Aorta (tissue), 5 donors: ENCODE measurements at regions not wholly inside any gene's neighbourhood (a gene's known extent, or its start where the extent isn't known, plus 50 kb on each side); places are given as distances from the start of the nearest gene placed in this dataset.
"Not testable (repeated sequence)": the region's sequence is repeated elsewhere in the genome, so short reads cannot be mapped to it uniquely, and the experiment has no call there.

ENCODE experiments used
- ATAC-seq: fragments of 200-7000 bp; cut with Tn5 transposase; one replicate; pipeline ENCODE4 v1.9.1; 2022; ENCODE audit warnings: moderate library complexity; ENCODE audit not compliant: low FRiP score
- DNase-seq, 2 donors: peaks; one replicate each; pipeline ENCODE4 v3.0.0-alpha.2; 2020
- H3K27ac ChIP-seq, 2 donors: one replicate each; pipeline ENCODE4 v1.5.1; 2013; ENCODE audit warnings: low read length in 2 of 2, mild to moderate bottlenecking in 2 of 2, moderate library complexity in 2 of 2, control low read depth in 1 of 2, inconsistent platforms in 1 of 2, low read depth in 1 of 2
- H3K27me3 ChIP-seq, 2 donors: one replicate each; pipeline ENCODE4 v1.6.1; 2013; ENCODE audit warnings: control low read depth in 1 of 2, low read length in 1 of 2, mild to moderate bottlenecking in 1 of 2, moderate library complexity in 1 of 2; ENCODE audit not compliant: insufficient read depth in 2 of 2, control insufficient read depth in 1 of 2
- H3K36me3 ChIP-seq, 2 donors: one replicate each; pipeline ENCODE4 v1.6.1; 2013; ENCODE audit warnings: control low read depth in 1 of 2, low read length in 1 of 2, mild to moderate bottlenecking in 1 of 2; ENCODE audit not compliant: insufficient read depth in 2 of 2, control insufficient read depth in 1 of 2
- H3K4me1 ChIP-seq, 2 donors: one replicate each; pipeline ENCODE4 v1.6.1; 2013; ENCODE audit warnings: low read length in 2 of 2, control low read depth in 1 of 2, mild to moderate bottlenecking in 1 of 2, moderate library complexity in 1 of 2; ENCODE audit not compliant: insufficient read depth in 2 of 2, control insufficient read depth in 1 of 2
- H3K4me3 ChIP-seq, 2 donors: one replicate each; pipeline ENCODE4 v1.5.1; 2013; ENCODE audit warnings: low read length in 2 of 2, control low read depth in 1 of 2, mild to moderate bottlenecking in 1 of 2
- H3K9me3 ChIP-seq: one replicate; pipeline ENCODE4 v1.6.1; 2013; ENCODE audit warnings: mild to moderate bottlenecking, low read length; ENCODE audit not compliant: control insufficient read depth
- WGBS, 2 donors: extraction: QIAGEN DNeasy Blood & Tissue Kit; methylation state at CpG; one replicate each; pipeline ENCODE4 v1.1.7; 2013; 5-methylcytosine and 5-hydroxymethylcytosine counted together
- intact Hi-C, 2 donors: fragments of 100-400 bp; cut with DNase I; formaldehyde crosslinking; loops; one replicate each; pipeline versions ENCODE4 v1.14.2 to v1.15.0; 2022
- donor health status: healthy with polysubstance abuse.
- donor health status: Bipolar disorder and iron deficiency.
- donor health status: DM: no; HTN: no; CAD: no.
- donor health status: DM: no; HTN: no; CAD: no.
- donor health status: DM: yes; HTN: yes; CAD: no.

- H3K27me3 ChIP-seq, H3K9me3 ChIP-seq, ATAC-seq, DNase-seq, H3K4me3 ChIP-seq, H3K36me3 ChIP-seq, intact Hi-C loops, H3K4me1 ChIP-seq, H3K27ac ChIP-seq: not testable (repeated sequence)
Observed at GRCh38 chr10:38386869-38387268, 292.7 kb downstream of the ZNF37A start.

DNA sequence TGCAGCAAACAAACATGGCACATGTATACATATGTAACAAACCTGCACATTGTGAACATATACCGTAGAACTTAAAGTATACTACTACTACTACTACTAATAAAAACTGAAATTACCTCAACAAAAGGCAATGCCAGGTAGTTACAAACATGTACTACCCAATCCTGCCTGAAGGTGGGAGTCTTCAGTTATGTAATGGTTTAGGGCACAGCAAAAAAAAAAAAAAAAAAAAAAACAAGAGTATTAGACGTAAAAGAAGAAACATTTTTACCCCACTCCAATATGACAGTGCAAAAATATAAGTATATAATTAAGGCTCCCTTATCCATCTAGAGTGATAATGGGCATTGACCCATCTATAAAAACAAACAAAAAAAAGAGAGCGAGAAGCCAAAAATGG lies 296.6 kb downstream of the ZNF37A start:
- H3K27ac ChIP-seq, DNase-seq, ATAC-seq, H3K9me3 ChIP-seq, H3K4me3 ChIP-seq, H3K27me3 ChIP-seq, intact Hi-C loops, H3K4me1 ChIP-seq, H3K36me3 ChIP-seq: not testable (repeated sequence)
- 67 to 76% methylated on average over 3 of the region's 3 CpGs for WGBS, 2 donors

GRCh38 chr10:38395465-38395864 lies 301.3 kb downstream of the ZNF37A start:
- H3K9me3 ChIP-seq, H3K27ac ChIP-seq, ATAC-seq, intact Hi-C loops, H3K4me1 ChIP-seq, H3K4me3 ChIP-seq, DNase-seq, H3K36me3 ChIP-seq, H3K27me3 ChIP-seq: not testable (repeated sequence)
- WGBS, 2 donors: 13 to 16% methylated on average over 1 of the region's 1 CpG

DNA sequence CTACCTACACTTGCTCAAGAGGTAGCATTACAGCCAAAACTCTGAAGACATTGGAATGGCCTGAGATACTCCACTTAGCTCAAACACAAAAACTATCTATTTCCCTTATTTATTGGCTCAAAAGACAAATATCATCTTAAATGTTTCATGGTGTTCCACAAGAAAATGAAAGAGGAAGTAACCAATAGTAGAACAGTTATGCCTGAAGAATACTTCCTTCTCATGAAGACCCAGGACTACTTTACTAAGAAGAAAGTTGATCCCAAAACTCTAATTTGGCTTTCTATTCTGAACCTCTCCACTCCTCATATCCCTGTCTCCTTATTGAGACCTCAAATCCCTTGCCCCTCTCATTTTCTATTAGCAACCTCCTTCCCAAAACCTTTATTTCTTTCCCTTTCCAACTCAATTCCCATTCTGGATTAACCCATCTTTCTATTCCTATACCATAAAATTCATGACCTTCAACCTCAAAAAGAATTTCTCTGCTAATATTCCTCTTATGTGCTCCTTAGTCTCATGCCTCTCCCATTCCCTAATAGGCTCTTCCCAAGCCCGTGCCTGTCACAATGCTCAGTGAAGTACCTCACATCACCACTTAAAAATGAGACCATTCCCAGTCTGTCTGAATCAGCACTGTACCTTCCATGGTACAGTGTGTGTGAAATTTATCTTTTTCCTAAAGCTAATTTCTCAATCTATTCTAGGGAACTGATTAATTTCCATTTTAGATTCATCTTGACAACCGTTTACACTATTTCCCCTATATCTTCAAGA lies 302.2 kb downstream of the ZNF37A start:
- H3K36me3 ChIP-seq, ATAC-seq, H3K9me3 ChIP-seq, DNase-seq, H3K4me3 ChIP-seq, H3K27me3 ChIP-seq, H3K27ac ChIP-seq, intact Hi-C loops, H3K4me1 ChIP-seq: not testable (repeated sequence)
- WGBS, 2 donors: 63 to 67% methylated on average over 2 of the region's 2 CpGs

DNA sequence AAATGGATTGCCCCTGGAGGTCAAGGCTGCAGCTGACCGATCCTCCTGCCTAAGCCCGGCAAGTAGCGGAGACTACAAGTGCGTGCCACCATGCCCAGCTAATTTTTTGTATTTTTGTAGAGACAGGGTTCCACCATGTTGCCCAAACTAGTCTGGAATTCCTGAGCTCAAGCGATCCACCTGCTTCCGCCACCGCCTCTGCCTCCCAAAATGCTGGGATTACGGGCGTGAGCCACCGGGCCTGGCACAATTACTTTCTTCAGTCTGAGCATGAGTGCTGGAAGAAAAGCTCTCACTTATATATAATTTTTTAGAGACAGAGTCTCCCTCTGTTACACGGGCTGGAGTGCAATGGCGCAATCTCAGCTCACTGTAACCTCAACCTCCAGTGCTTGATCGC lies 307.4 kb downstream of the ZNF37A start:
- WGBS, 2 donors: 87 to 91% methylated on average over 13 of the region's 13 CpGs
- DNase-seq, H3K36me3 ChIP-seq, H3K4me3 ChIP-seq, ATAC-seq, intact Hi-C loops, H3K27me3 ChIP-seq, H3K9me3 ChIP-seq, H3K27ac ChIP-seq, H3K4me1 ChIP-seq: not testable (repeated sequence)

- H3K27me3 ChIP-seq, intact Hi-C loops, H3K4me1 ChIP-seq, H3K36me3 ChIP-seq, H3K9me3 ChIP-seq: not testable (repeated sequence)
- 0 to 1% methylated on average over 63 to 110 of the region's 110 CpGs for WGBS, 2 donors
- Histone ChIP-seq H3K4me3 (peak overlapping the region; percentile 0 to 58), H3K27ac (peak overlapping the region; percentile 36 to 96)
- DNase-seq (peak; percentile 97 to 98), ATAC-seq (peak; percentile 100)
Observed at GRCh38 chr10:38402442-38403346, 308.6 kb downstream of the ZNF37A start.

DNA sequence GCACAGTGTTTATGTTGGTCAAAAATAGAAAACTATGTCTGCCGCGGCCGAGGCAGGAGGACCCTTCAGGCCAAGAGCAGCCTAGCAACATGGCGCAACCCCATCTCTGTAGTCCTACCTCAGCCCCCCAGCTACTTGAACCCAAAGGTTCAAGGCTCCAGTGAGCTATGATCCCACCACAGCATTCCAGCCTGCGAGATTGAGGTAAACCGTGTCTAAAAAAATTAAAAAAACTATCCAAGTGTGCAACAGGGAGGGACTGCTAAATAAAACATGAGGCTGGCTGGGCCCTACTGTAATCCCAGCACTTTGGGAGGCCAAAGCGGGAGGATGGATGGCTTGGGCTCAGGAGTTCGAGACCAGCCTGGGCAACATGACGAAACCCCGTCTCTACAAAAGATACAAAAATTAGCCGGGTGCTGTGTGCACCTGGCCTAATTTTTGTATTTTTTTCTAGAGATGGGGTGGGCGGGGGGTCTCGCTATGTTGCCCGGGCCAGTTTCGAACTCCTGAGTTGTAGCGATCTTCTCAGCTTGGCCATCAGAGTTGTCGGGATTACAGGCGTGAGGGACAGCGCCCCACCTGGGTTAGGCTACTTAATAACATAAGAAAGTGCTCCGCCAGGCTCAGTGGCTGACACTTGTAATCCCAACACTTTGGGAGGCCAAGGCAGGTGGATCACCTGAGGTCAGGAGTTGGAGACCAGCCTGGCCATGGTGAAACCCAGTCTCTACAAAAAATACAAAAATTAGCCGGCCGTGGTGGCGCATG lies 309.4 kb downstream of the ZNF37A start:
- intact Hi-C loops, ATAC-seq, H3K36me3 ChIP-seq, H3K4me1 ChIP-seq, H3K9me3 ChIP-seq, H3K27me3 ChIP-seq: not testable (repeated sequence)
- Histone ChIP-seq H3K4me3 (peak overlapping the region in 1 of 2 donors; percentile 31), H3K27ac (peak overlapping the region; percentile 36 to 96)
- DNase-seq: peak in 1 of 2 donors; percentile 28
- 63 to 68% methylated on average over 20 to 23 of the region's 23 CpGs for WGBS, 2 donors

DNA sequence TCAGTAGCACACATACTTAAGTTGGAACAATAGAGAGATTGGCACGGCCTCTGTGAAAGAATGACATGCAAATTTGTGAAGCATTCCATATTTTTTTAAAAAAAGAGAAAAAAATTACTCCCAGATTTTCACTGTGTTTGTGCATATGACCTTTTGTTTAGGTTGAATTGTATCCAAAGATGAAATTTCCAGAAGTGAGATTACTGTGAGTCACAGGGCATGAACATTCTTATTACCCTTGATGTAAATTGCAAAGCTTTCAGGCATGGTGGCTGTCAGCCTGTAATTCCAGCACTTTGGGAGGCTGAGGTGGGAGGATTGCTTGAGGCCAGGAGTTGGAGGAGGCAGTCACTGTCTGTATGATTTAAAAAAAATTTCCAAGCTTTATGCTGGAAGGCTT lies 329.5 kb downstream of the ZNF37A start:
- H3K27me3 ChIP-seq, intact Hi-C loops, ATAC-seq, DNase-seq, H3K4me3 ChIP-seq, H3K36me3 ChIP-seq, H3K27ac ChIP-seq, H3K4me1 ChIP-seq, H3K9me3 ChIP-seq: not testable (repeated sequence)
- 20 to 54% methylated on average over 1 of the region's 1 CpG for WGBS, 2 donors
